ENCODE measurements at regions not wholly inside any gene's neighbourhood (a gene's known extent, or its start where the extent isn't known, plus 50 kb on each side); places are given as distances from the start of the nearest gene placed in this dataset.

- no peak for ATAC-seq (ENCODE audit: low FRiP score)
- DNase-seq (ENCODE audit: low spot score) = no peak
- TF ChIP-seq CTCF (IDR thresholded peaks at IDR 0.05) = no peak
Observed at GRCh38 chr2:239774142-239774462, 251.0 kb downstream of the NDUFA10 start.

- DNase-seq (ENCODE audit: low spot score) (no peak), ATAC-seq (ENCODE audit: low FRiP score) (no peak)
- no peak for TF ChIP-seq CTCF (IDR thresholded peaks at IDR 0.05)
Observed at GRCh38 chr2:239773228-239774141, 251.7 kb downstream of the NDUFA10 start.

- ATAC-seq (ENCODE audit: low FRiP score) (no peak), DNase-seq (ENCODE audit: low spot score) (no peak)
- TF ChIP-seq CTCF (IDR thresholded peaks at IDR 0.05) = no peak
Observed at GRCh38 chr2:239772721-239773120, 252.4 kb downstream of the NDUFA10 start.

GRCh38 chr2:239770246-239770639, 254.9 kb downstream of the NDUFA10 start:
- TF ChIP-seq CTCF (IDR thresholded peaks at IDR 0.05) = no peak
- DNase-seq (ENCODE audit: low spot score) = no peak
- ATAC-seq (ENCODE audit: low FRiP score) = no peak

- ATAC-seq (ENCODE audit: low FRiP score) (no peak), DNase-seq (ENCODE audit: low spot score) (no peak)
- TF ChIP-seq CTCF (IDR thresholded peaks at IDR 0.05) = no peak
Observed at GRCh38 chr2:239769554-239770245, 255.4 kb downstream of the NDUFA10 start.

- DNase-seq (ENCODE audit: low spot score) (no peak), ATAC-seq (ENCODE audit: low FRiP score) (no peak)
- TF ChIP-seq CTCF (IDR thresholded peaks at IDR 0.05) = no peak
Observed at GRCh38 chr2:239768907-239769553, 256.1 kb downstream of the NDUFA10 start.

All from omental fat pad (tissue), 3 donors.